ENCODE measurements at regions not wholly inside any gene's neighbourhood (a gene's known extent, or its start where the extent isn't known, plus 50 kb on each side); places are given as distances from the start of the nearest gene placed in this dataset.

GRCh38 chrX:115363372-115363771 lies 73.9 kb downstream of the LUZP4 start:
- H3K9me3 ChIP-seq (ENCODE audit: low read depth) = no peaks in the 10 kb centered on the region

GRCh38 chrX:115363897-115364296 lies 74.4 kb downstream of the LUZP4 start:
- DNase-seq = no peak
- Histone ChIP-seq H3K36me3 (ENCODE audit: low read depth) (no peaks in the 10 kb centered on the region), H3K9ac (no peak overlapping the region), H3K4me1 (ENCODE audit: insufficient read depth) (peaks cover 22% of the 10 kb centered on the region), H3F3A (ENCODE audit: insufficient read depth) (peaks cover 13% of the 10 kb centered on the region), H3K27ac (no peak overlapping the region), H3K79me2 (ENCODE audit: insufficient read depth) (no peaks in the 10 kb centered on the region), H4K20me1 (ENCODE audit: insufficient read depth) (no peaks in the 10 kb centered on the region), H3K9me2 (ENCODE audit: insufficient read depth) (no peaks in the 10 kb centered on the region), H3K4me3 (no peak overlapping the region), H3K4me2 (ENCODE audit: unreplicated experiment) (no peak overlapping the region), H2AFZ (no peak overlapping the region), H3K9me3 (ENCODE audit: low read depth) (no peaks in the 10 kb centered on the region), H3K27me3 (replicated peaks; ENCODE audit: insufficient read depth) (no peaks in the 10 kb centered on the region)
- in situ Hi-C loops (cut with MboI) = no loop called here
- WGBS, 2 experiments (ENCODE audit: low coverage in 1 of 2, low lambda C conversion rate in 2 of 2, missing lambda C conversion rate in 2 of 2) = 100% methylated on average over 2 of the region's 2 CpGs
- no peak for TF ChIP-seq EZH2 (IDR thresholded peaks at IDR 0.05; ENCODE audit: insufficient read depth, poor library complexity, severe bottlenecking)
- TF ChIP-seq EZH2phosphoT487 (IDR thresholded peaks at IDR 0.05; ENCODE audit: insufficient read depth, low read depth) = no peak

More at GRCh38 chrX:115363372-115363771, 73.9 kb downstream of the LUZP4 start:
- Histone ChIP-seq H3K79me2 (ENCODE audit: insufficient read depth) (no peaks in the 10 kb centered on the region), H3K36me3 (ENCODE audit: low read depth) (no peaks in the 10 kb centered on the region), H3K4me1 (ENCODE audit: insufficient read depth) (peaks cover 17% of the 10 kb centered on the region), H4K20me1 (ENCODE audit: insufficient read depth) (no peaks in the 10 kb centered on the region), H2AFZ (no peak overlapping the region), H3F3A (ENCODE audit: insufficient read depth) (peaks cover 13% of the 10 kb centered on the region), H3K4me2 (ENCODE audit: unreplicated experiment) (no peak overlapping the region), H3K9me2 (ENCODE audit: insufficient read depth) (no peaks in the 10 kb centered on the region), H3K9ac (no peak overlapping the region), H3K27me3 (replicated peaks; ENCODE audit: insufficient read depth) (no peaks in the 10 kb centered on the region), H3K27ac (no peak overlapping the region), H3K4me3 (no peak overlapping the region)
- TF ChIP-seq EZH2phosphoT487 (IDR thresholded peaks at IDR 0.05; ENCODE audit: insufficient read depth, low read depth) = no peak
- TF ChIP-seq EZH2 (IDR thresholded peaks at IDR 0.05; ENCODE audit: insufficient read depth, poor library complexity, severe bottlenecking) = no peak
- DNase-seq = no peak
- WGBS, 2 experiments (ENCODE audit: low coverage in 1 of 2, low lambda C conversion rate in 2 of 2, missing lambda C conversion rate in 2 of 2) = 45 to 50% methylated on average over 2 of the region's 2 CpGs
- in situ Hi-C loops (cut with MboI) = no loop called here

GRCh38 chrX:115364670-115365069 lies 75.2 kb downstream of the LUZP4 start:
- in situ Hi-C loops (cut with MboI) = no loop called here
- H3K79me2 ChIP-seq (ENCODE audit: insufficient read depth) = no peaks in the 10 kb centered on the region
- H3K4me1 ChIP-seq (ENCODE audit: insufficient read depth) = peaks cover 23% of the 10 kb centered on the region
- H3K27me3 ChIP-seq (replicated peaks; ENCODE audit: insufficient read depth) = no peaks in the 10 kb centered on the region
- H2AFZ ChIP-seq = no peak overlapping the region
- H4K20me1 ChIP-seq (ENCODE audit: insufficient read depth) = no peaks in the 10 kb centered on the region
- no peak overlapping the region for H3K27ac ChIP-seq
- H3F3A ChIP-seq (ENCODE audit: insufficient read depth) = peaks cover 13% of the 10 kb centered on the region
- no peak overlapping the region for H3K9ac ChIP-seq
- H3K36me3 ChIP-seq (ENCODE audit: low read depth) = no peaks in the 10 kb centered on the region
- no peak for DNase-seq
- no peaks in the 10 kb centered on the region for H3K9me2 ChIP-seq (ENCODE audit: insufficient read depth)
- no peak overlapping the region for H3K4me2 ChIP-seq (ENCODE audit: unreplicated experiment)
- H3K9me3 ChIP-seq (ENCODE audit: low read depth) = no peaks in the 10 kb centered on the region
- no peak overlapping the region for H3K4me3 ChIP-seq
- no peak for TF ChIP-seq EZH2phosphoT487 (IDR thresholded peaks at IDR 0.05; ENCODE audit: insufficient read depth, low read depth)
- TF ChIP-seq EZH2 (IDR thresholded peaks at IDR 0.05; ENCODE audit: insufficient read depth, poor library complexity, severe bottlenecking) = no peak

- Histone ChIP-seq H3K27ac (no peak overlapping the region), H4K20me1 (ENCODE audit: insufficient read depth) (no peaks in the 10 kb centered on the region), H3K4me2 (ENCODE audit: unreplicated experiment) (no peak overlapping the region), H3K36me3 (ENCODE audit: low read depth) (no peaks in the 10 kb centered on the region), H3K4me3 (no peak overlapping the region), H3K79me2 (ENCODE audit: insufficient read depth) (no peaks in the 10 kb centered on the region), H3K4me1 (ENCODE audit: insufficient read depth) (peaks cover 23% of the 10 kb centered on the region), H3K9ac (no peak overlapping the region), H3F3A (ENCODE audit: insufficient read depth) (peaks cover 13% of the 10 kb centered on the region), H3K9me2 (ENCODE audit: insufficient read depth) (no peaks in the 10 kb centered on the region), H2AFZ (no peak overlapping the region), H3K9me3 (ENCODE audit: low read depth) (no peaks in the 10 kb centered on the region), H3K27me3 (replicated peaks; ENCODE audit: insufficient read depth) (no peaks in the 10 kb centered on the region)
- no peak for TF ChIP-seq EZH2 (IDR thresholded peaks at IDR 0.05; ENCODE audit: insufficient read depth, poor library complexity, severe bottlenecking)
- TF ChIP-seq EZH2phosphoT487 (IDR thresholded peaks at IDR 0.05; ENCODE audit: insufficient read depth, low read depth) = no peak
- WGBS, 2 experiments (ENCODE audit: low coverage in 1 of 2, low lambda C conversion rate in 2 of 2, missing lambda C conversion rate in 2 of 2) = 0% methylated on average over 1 of the region's 1 CpG
- no peak for DNase-seq
- in situ Hi-C loops (cut with MboI) = no loop called here
Observed at GRCh38 chrX:115366535-115366934, 77.0 kb downstream of the LUZP4 start.

GRCh38 chrX:115367455-115367854 lies 77.9 kb downstream of the LUZP4 start:
- Histone ChIP-seq H2AFZ (no peak overlapping the region), H3K9me3 (ENCODE audit: low read depth) (no peaks in the 10 kb centered on the region), H3K36me3 (ENCODE audit: low read depth) (no peaks in the 10 kb centered on the region), H3F3A (ENCODE audit: insufficient read depth) (peaks cover 21% of the 10 kb centered on the region), H3K9ac (peak overlapping the region; percentile 54), H3K4me2 (ENCODE audit: unreplicated experiment) (peak overlapping the region; percentile 42), H3K9me2 (ENCODE audit: insufficient read depth) (no peaks in the 10 kb centered on the region), H3K4me3 (0 out of 2 replicates have a peak overlapping the region, but pooled peaks have one; percentile 32), H3K4me1 (ENCODE audit: insufficient read depth) (peaks cover 29% of the 10 kb centered on the region), H4K20me1 (ENCODE audit: insufficient read depth) (no peaks in the 10 kb centered on the region), H3K27ac (peak overlapping the region; percentile 85), H3K79me2 (ENCODE audit: insufficient read depth) (no peaks in the 10 kb centered on the region), H3K27me3 (replicated peaks; ENCODE audit: insufficient read depth) (no peaks in the 10 kb centered on the region)
- in situ Hi-C loops (cut with MboI) = no loop called here
- TF ChIP-seq EZH2phosphoT487 (IDR thresholded peaks at IDR 0.05; ENCODE audit: insufficient read depth, low read depth) (no peak), EZH2 (IDR thresholded peaks at IDR 0.05; ENCODE audit: insufficient read depth, poor library complexity, severe bottlenecking) (no peak)
- WGBS, 2 experiments (ENCODE audit: low coverage in 1 of 2, low lambda C conversion rate in 2 of 2, missing lambda C conversion rate in 2 of 2) = 17 to 22% methylated on average over 5 to 6 of the region's 6 CpGs
- DNase-seq = peak; percentile 81

All from GM23248 (cell line).